ENCODE measurements at regions not wholly inside any gene's neighbourhood (a gene's known extent, or its start where the extent isn't known, plus 50 kb on each side); places are given as distances from the start of the nearest gene placed in this dataset.
"Not testable (repeated sequence)": the region's sequence is repeated elsewhere in the genome, so short reads cannot be mapped to it uniquely, and the experiment has no call there.

DNA sequence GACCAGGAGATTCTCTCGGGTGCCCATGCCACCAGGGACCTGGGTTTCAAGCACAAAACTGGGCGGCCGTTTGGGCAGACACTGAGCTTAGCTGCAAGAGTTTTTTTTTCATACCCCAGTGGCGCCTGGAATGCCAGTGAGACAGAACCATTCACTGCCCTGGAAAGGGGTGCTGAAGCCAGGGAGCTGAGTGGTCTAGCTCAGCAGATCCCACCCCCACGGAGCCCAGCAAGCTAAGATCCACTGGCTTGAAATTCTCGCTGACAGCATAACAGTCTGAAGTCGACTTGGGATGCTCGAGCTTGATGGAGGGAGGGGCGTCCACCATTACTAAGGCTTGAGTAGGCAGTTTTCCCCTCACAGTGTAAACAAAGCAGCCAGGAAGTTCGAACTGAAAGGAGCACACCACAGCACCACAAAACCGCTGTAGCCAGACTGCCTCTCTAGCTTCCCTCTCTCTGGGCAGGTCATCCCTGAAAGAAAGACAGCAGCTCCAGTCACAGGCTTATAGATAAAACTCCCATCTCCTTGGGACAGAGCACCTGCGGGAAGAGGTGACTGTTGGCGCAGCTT, 157.7 kb downstream of the GIPC2 start:
- DNase-seq = not testable (repeated sequence)

DNA sequence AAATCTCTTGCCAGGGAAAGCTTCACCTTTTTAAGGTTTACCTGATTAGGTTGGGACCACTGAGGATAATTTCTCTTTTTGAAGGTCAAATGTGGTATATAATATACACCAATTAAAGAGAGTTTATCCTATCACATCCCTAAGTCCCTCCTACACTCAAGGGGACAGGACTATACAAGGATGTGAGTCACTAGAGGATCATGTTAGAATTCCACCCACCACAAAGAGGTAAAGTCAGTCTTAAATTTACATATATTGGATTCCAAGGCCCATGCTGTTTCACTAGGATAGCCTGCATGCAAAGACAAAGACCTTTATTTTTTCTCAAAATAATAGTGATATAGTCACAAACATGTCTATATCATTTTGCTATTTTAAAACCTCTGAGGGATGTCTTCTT, 164.4 kb downstream of the GIPC2 start:
- no peak for DNase-seq

DNA sequence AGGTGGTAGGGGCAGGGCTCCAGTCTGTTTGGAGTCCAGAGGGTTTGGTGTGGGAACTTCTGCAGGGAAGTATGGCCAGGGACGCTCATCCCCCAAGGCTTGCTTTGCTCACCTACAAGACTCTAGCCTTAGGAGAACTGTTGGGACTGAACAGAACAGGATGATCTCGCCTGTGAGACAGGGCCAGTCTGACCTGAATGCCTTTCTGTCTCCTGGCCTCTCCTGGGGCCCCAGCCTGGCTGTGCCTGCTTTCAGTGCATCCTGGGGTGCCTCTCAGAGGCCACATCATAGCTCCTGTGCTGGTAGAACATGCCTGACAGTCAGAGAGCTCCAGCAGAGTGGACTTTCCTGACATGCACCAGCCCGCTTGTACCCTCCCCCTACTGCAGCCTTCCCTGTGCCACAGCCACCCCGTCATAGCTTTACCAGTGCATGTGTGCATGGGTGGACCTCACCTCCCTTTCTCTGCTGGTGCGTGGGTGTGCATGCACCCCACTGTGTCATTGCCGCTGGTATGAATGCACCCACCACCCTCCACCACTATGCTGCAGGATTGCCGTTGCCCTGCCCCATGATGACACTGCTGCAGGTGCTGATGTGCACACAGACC, 165.8 kb downstream of the GIPC2 start:
- DNase-seq = no peak

DNA sequence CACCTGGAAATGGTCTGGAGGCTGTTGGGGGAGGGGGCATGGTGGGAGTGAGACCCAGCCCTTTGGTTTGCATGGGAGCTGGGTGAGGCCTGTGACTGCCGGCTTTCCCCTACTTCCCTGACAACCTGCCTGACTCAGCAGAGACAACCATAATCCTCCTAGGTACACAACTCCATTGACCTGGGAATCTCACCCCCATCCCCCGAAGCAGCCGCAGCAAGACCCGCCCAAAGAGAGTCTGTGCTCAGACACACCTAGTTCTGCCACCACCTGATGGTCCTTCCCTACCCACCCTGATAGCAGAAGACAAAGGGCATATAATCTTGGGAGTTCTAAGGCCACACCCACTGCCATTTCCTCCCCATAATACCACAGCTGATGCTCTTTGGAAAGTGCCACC, 168.6 kb downstream of the GIPC2 start:
- DNase-seq = no peak

DNA sequence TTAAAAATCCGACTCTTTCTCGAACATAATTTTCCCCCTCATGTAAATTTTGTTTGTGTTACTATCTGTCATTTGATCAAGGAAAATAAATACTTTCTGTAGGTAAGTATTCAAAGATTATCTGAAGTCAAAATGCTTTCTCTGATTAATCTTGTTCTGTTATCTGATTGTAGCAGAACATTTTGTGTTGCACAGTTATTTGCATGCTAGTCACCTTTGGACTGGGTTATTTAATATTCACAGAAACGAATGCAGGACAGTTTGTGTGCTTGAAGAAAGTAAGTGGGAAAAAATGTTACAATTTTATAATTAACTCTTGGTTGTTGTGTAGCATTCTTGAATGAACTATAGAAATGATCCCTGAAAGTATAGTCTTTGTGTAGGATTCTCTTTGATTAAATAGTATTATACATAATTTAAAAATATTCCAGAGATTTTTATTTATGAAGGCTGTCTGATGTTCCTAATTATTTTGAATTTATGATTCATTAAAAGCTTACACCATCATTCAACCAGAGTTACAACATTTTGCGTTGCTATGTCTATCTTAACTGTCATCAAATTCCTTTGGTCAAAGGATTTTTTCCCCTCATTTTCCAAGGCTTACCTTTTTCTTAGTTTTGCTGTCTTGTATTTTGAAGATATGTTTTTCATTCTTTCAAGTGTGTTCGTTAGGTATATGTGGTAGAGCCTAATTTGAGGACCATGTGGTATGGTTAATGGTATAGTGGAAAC, 176.6 kb downstream of the GIPC2 start:
- DNase-seq = no peak

DNA sequence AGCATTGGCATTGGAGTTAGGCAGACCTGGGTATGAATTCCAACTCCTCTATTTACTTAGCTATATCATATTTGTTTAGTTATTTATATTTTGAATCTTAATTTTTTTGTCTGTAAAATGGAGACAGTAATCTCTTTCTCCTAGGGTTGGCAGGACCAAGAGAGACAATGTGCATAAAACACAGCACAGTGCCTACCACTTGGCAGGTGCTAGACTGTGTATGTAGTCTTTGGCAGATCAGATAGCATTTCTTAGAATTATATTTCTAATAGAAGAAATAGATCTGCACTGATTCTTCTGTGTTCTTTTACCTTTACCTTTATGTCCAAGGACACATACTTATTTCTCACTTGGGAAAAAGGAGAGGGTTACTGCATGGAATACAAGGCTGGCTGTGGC, 177.2 kb downstream of the GIPC2 start:
- no peak for DNase-seq

DNA sequence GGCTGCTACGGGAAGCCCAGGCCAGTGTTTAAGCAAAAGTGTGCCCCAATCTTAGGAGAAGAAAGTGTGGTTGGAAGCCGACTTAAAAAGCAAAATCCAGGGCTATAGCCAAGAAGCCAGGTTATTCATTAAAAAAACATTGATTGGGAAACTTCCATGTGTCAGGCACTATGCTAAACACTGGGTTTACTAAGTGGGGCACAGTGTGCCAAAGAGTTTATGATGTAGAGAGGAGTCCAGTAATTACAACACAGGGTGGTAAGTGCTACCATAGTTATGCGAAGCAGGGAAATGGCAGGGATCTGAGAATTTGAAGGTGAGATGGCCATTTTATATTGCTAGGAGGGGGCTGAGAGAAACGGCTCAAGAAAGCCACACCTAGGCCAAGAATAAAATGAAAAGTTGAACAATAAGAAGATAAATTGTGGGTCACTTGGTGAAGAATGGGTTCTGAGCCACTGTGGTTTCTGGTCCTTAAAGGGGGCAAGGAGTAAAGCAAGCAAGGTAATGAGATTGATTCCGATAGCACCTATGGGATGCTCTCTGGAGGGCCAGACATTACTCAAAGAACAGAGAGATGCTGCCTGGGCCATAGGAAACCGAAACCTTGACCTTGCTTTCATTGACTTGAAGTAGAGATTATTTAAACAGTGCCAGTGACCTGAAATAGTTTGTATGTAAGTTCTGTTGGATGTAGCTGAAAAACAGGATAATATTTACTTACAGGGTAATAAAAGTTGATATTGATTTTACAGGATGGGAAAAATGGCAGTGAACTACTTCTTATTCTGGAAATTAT, 177.8 kb downstream of the GIPC2 start:
- DNase-seq = no peak

DNA sequence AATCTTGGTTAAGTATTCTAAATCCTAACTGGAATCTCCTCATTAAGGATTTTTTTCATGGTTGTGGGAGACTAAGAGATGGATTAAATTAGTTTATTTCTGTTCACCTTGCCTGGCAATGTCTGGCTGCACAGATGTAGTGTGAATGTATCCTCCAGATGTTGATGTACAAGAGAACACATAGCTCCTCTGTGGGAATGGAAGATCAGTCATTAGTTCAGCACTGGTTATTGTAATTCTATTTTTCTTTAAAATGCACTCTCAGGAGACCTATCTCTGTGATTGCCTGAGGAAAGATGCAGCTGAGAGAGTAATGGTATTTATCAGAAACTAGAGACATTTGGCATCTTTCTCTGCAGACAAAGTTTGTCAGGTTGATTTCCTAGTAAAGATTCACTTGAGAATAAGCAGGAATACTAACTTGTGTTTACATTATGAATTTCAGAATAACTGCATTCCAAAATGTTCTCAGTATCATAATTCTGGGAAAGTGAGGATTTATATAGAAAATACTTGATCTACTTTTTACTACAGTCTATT, 178.6 kb downstream of the GIPC2 start:
- DNase-seq = no peak

DNA sequence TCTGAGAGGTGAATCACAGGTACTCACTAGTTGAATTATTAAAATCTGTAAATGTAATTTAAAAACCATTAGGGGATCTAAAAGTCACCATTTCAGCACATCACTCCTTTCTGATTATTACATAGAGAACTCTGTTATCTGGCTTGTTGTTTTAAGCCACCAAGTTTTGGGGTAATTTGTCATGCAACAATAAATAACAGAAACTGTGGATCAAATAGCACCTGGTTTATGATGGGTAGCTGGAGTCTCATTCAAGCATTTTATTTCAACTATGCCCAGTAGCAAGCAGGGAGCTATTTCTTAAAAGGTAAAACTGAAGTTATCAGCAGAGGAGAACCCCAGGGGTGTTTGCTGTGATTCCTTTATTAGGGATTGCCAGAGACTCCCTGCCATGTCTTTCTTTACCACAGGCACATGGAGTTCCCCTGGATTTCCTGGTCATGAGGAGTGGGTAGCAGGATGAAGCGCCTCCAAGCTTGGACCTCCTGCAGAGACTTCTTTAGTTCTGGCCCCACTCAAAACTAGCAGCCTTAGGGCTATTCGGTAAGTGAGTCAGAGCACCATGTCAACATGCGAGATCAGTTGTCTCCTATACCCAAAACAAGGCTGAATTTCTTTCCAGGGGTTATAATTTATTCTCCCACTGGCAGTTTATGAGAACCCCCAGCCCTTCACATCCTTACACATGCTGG, 179.2 kb downstream of the GIPC2 start:
- no peak for DNase-seq

DNA sequence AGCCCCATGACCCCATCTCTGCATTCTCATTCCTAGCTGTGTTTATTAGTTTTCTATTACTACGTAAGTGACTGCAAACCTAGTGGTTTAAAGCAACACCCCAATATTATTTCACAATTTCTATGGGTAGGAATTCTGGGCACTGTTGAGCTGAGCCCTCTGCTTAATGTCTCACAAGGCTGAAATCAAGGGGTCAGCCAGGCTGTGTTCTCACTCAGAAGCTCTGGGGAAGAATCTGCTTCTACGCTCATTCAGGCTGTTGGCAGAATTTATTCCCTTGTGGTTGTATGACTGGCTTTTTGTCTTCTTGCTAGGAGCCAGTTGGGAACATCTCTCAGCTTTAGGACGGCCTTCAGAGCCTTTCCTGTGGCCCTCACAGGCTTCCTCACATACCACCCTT, 181.0 kb downstream of the GIPC2 start:
- no peak for DNase-seq

DNA sequence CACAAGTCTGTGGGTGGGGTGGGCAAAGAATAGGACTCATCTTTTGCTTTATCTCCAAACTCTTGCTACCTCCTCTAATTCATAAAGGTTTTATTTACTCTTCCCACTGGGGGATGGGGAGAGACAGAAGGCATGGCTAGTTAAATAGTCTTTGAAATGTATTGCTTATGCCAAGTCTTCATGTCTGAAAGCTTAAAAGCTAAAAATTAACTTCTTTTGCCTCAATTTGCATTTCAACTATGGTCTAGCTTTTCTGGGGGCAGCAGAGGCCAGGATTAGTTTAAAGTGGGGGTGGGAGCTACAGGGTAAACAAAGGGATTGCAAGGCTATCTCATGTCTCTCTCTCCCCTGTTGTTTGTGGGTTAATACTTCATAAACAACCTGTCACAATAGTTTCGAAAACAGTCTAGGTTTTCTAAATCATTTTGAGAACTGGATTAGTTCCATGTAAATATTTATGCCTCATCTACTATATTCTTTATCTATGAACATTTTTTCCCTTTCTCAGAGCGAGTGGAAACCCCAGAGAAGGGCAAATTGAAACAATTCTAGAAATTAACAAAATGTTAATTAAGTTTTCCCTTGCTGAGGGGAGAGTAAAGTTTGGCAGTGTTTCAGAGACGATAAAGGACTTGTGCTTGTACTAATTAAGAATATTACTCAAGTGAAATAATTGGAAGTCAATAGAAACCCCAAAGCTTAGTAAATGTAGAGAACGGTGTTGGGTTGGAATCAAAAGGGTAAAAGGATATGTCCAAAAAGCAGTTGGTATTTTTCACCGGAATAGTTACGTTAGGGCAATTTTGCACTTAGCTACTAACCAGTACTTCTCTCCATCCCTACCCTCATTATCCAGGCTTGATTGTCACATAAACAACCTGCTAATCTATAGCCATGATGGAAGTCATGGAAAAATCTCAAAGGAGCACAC, 182.2 kb downstream of the GIPC2 start:
- DNase-seq = no peak

DNA sequence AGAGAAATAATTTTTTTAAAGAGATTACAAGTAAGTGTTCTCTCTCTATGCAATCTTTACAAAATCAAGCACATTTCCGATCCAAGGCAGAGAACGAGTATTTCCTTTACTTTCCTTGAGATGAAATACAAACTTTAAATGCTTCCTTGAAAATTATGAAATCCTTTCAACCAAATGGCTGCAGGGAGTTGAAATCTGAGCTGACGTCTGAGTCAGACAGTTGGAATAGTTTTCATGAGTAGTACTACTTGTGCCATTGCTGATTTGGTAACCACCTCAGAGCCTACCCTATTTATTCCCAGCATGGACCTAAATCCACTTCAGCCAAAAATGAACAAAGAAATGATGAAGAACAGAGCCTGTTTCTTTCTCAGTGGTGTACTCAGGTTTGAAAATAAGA, 183.6 kb downstream of the GIPC2 start:
- DNase-seq = no peak

DNA sequence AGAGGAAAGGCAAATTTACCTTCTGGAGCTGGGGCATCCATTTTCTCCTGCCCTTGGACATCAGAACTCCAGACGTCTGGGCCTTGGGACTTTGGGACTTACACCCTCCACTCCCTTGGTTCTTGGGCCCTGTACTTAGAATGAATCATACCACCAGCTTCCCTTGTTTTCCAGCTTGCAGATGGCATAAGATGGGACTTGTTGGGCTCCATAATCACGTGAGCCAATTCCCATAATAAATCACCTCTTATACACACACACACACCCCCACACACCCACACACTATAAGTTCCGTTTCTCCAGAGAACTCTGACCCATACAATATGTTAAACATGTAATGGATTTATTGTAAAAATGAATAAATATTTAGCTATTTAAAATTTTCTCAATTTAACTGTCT, 185.7 kb downstream of the GIPC2 start:
- DNase-seq = no peak

DNA sequence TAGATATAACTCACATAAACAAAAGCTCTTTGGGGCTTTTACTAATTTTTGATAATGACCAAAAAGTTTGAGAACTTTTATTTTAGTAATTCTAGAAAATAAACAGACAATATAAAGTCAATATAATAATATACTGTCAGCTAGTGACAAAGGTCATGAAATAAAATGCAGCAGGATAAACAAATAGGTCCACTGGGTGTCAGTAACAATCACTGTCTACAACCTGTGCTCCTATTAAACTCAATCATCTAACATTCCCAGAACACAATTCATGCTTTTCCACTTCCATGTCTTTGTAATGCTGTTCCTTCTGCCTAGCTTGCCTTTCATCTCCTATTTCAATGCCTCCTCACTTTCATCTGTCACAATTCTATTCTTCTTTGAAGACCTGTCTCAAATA, 186.1 kb downstream of the GIPC2 start:
- no peak for DNase-seq

DNA sequence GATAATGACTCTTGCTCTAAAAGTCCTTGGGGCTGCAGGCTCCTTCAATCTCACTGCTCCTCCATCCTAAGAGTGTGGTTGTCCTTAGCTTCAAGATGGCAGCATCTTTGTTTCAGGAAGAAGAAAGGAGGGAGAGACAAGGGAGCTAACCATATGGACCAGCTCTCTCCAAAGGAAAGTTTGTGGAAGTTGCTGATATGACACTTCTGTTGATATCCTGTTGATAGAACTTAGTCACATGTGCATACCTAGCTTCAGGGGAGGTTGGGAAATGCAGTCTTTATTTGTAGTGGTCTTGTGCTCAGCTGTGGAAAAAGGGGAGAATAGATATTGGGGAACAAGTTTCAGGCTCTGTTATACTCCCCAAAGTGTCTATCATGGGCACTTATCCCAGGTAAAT, 186.9 kb downstream of the GIPC2 start:
- DNase-seq = no peak

DNA sequence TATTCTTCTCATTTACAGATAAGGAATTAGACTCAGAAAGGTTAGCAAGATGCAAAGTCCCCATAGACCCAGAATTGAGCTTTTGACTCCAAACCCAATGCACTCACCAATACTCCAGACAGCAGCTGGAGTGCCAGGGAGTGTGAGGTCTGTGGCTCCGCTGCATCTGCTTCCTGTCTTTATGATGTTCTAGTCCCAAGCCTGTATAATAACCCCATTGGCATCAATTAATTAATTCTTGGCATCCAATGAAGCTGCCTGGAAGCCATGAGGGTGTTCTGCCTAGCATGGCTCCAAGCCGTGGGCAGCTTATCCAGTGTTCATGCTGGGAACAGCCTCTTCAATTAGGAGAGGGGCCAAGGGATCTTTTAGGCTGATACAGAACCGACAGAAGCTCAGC, 188.7 kb downstream of the GIPC2 start:
- no peak for DNase-seq

DNA sequence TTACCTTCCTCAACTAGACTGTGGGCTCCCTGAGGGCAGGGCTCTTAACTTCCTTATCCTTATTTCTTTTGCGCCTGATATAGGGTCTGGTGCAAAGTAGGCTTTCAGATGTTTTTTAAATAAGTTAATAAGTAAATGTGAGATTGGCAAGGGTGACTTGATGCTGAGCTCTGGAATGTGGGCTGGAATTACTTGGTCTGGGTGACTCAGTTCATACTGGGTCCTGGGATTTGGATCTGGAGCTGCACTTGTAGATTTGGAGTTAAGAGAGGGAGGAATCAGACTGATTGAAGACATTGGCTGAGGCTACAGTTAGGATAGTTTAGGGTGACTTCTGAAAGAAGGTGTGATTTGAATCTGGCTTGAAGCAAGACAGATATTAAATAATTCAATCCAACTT, 190.9 kb downstream of the GIPC2 start:
- DNase-seq = no peak

DNA sequence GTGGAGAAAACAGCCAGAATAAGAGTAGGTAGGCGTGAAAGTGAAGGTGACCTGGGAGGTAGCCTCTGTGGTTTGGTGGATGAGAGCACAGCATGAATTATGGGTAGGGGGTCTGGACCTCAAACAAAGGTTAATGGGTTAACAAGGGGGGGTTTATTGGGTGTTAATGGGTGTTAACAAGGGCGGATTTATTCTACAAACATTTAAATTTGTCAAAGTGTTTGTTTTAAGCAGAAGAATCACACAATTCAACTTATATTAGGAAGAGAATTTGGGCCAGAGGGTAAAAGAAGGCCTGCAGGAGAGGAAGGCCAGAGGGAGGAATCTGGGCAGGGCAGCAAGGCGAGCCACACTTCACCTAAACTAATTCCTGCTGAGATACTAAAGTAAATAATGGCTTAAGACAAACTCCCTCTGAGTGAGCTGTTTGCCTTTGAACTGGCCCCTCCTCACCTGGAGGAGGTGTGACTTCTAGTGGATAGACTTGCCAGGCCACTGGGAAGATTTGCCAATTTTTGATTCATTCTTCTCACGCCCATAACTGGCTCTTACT, 191.7 kb downstream of the GIPC2 start:
- DNase-seq = no peak

DNA sequence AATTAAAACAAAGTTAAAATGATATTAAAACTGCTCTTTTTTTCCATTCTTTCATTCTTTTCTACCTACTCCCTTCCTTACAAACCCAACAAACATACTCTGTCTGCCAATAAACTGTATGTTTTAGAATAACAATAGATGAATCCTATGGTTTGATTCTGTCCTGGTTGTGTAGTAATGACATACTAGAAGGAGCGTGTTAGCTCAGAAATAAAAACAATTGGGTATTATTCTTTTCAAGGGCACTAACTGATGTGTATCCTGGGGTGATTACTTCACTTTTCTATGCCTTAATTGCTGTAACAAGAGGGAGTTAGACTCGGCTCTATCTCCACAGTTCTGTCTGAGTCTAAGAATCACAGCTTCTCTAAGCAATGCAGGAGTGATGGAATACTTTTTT, 194.4 kb downstream of the GIPC2 start:
- no peak for DNase-seq

DNA sequence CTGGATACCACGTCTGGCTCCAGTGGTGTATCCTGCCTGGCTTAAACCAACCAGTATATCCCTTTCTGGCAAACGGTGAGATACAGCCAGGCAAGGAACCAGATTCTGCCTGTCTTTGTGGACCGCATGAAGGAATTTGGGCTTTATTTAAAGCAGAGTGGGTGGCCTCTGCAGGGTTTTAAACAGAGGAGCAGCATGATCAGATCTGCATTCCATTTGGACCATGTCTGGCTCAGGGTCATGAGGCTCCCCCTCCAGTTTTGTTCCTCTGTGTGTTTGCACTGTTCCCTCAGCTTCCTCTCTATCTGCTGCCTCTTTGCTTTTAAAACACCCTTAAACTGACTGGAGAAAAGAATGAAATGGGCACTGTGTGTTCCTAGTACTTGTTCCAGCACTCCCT, 195.0 kb downstream of the GIPC2 start:
- DNase-seq = no peak

DNA sequence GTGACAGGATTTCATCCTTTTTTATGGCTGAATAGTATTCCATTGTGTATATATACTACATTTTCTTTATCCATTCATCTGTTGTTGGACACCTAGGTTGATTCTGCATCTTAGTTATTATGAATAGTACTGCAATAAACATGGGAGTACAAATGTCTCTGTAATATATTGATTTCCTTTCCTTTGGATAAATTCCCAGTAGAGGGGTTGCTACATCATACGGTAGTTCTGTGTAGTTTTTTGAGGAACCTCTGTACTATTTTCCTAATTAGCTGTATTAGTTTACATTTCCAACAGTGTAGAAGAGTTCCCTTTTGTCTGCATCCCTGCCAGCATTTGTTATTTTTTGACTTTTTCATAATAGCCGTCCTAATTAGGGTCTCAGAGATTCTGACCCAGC, 201.3 kb downstream of the GIPC2 start:
- DNase-seq = no peak

All from inflammatory macrophage treated with lipopolysaccharide for 1 hour (primary cell).